A673 (cell line): ENCODE measurements at regions not wholly inside any gene's neighbourhood (a gene's known extent, or its start where the extent isn't known, plus 50 kb on each side); places are given as distances from the start of the nearest gene placed in this dataset.

Experiments used
- BruUV-seq: library from RNA; stranded (reverse); fragments of 400-500 nt; replicated peaks from 2 replicates; lab custom pipeline; 2021; lab: Mats Ljungman, UMichigan
- CTCF ChIA-PET: fragments of 300-600 bp; sonication (Branson Sonifier 250); formaldehyde crosslinking; loops from one replicate; lab custom pipeline; 2022; ENCODE audit warnings: antibody characterized with exemption; lab: Charles Lee
- POLR2A ChIA-PET: fragments of 300-600 bp; sonication (Branson Sonifier 250); formaldehyde crosslinking; loops from one replicate; lab custom pipeline; 2022; ENCODE audit warnings: antibody characterized with exemption; ENCODE audit not compliant: low non-redundant PET; lab: Charles Lee
- DNase-seq: peaks from one replicate; pipeline ENCODE4 v3.0.0-alpha.2; 2015; ENCODE audit warnings: low spot score
- H3K27ac ChIP-seq: fragments of 200-600 bp; sonication (generic); 2 replicates; pipeline ENCODE4 v1.5.1; 2016; ENCODE audit warnings: mixed run types, low read depth, mild to moderate bottlenecking, mixed read lengths, antibody characterized with exemption, low read length; ENCODE audit not compliant: poor library complexity, severe bottlenecking
- H3K27me3 ChIP-seq: fragments of 200-600 bp; sonication (generic); replicated peaks from 2 replicates; pipeline ENCODE4 v1.6.1; 2017; ENCODE audit warnings: mixed run types, low read depth, mild to moderate bottlenecking, mixed read lengths, antibody characterized with exemption, low read length; ENCODE audit not compliant: insufficient read depth, poor library complexity
- H3K36me3 ChIP-seq: fragments of 200-600 bp; sonication (generic); 2 replicates; pipeline ENCODE4 v1.6.1; 2016; ENCODE audit warnings: mixed run types, mild to moderate bottlenecking, mixed read lengths, antibody characterized with exemption, low read length; ENCODE audit not compliant: insufficient read depth, poor library complexity, severe bottlenecking
- H3K4me1 ChIP-seq: fragments of 200-600 bp; sonication (generic); 2 replicates; pipeline ENCODE4 v1.6.1; 2017; ENCODE audit warnings: mixed run types, mild to moderate bottlenecking, mixed read lengths, antibody characterized with exemption, low read length; ENCODE audit not compliant: insufficient read depth, poor library complexity, severe bottlenecking
- H3K4me3 ChIP-seq: fragments of 200-600 bp; sonication (generic); 2 replicates; pipeline ENCODE4 v1.5.1; 2016; ENCODE audit warnings: low read depth, mixed run types, mild to moderate bottlenecking, mixed read lengths, low read length; ENCODE audit not compliant: poor library complexity, severe bottlenecking
- H3K9me3 ChIP-seq: fragments of 200-600 bp; sonication (generic); 2 replicates; pipeline ENCODE4 v1.6.1; 2016; ENCODE audit warnings: mixed run types, low read depth, mild to moderate bottlenecking, mixed read lengths, antibody characterized with exemption, low read length; ENCODE audit not compliant: poor library complexity, severe bottlenecking
- EZH2 ChIP-seq: fragments of 200-600 bp; sonication (generic); IDR thresholded peaks from 2 replicates; pipeline ENCODE4 v1.6.1; 2017; ENCODE audit warnings: borderline replicate concordance, low read depth, mild to moderate bottlenecking, mixed read lengths, antibody characterized with exemption, low read length; ENCODE audit not compliant: poor library complexity, severe bottlenecking
- intact Hi-C: fragments of 100-400 bp; cut with micrococcal nuclease; formaldehyde crosslinking; loops from one replicate; pipeline ENCODE4 v1.10.0; 2022; ENCODE audit not compliant: unreplicated experiment
- TF ChIP-seq, protein P1 (sequence below): fragments of 300-800, 200-600 bp; sonication (generic); conservative IDR thresholded peaks from 2 replicates; pipeline ENCODE4 v1.5.1; 2017; ENCODE audit warnings: low read depth, mild to moderate bottlenecking, antibody characterized with exemption, low read length, moderate library complexity, mixed read lengths

DNA sequence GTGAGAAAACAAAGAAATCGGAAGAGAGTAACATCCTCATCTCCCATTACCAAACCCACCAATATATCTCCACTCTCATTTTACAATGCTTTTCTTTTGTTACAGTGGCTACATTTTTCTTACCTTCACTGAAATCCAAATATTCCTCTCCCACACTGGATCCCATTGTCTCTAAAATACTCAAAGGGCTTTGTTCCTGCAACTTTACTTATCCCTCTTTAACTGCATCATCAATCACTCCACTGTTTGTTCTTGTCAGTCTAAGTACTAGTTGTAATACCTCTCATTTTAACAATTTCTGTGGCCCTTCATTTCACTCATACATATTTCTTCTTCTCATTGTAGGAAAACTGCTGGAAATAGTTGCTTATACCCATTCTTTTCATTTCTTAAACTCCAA lies 464.2 kb upstream of the PIK3C3 start:
- no peaks in the 10 kb centered on the region for H3K27me3 ChIP-seq
- TF ChIP-seq, protein P1, sequence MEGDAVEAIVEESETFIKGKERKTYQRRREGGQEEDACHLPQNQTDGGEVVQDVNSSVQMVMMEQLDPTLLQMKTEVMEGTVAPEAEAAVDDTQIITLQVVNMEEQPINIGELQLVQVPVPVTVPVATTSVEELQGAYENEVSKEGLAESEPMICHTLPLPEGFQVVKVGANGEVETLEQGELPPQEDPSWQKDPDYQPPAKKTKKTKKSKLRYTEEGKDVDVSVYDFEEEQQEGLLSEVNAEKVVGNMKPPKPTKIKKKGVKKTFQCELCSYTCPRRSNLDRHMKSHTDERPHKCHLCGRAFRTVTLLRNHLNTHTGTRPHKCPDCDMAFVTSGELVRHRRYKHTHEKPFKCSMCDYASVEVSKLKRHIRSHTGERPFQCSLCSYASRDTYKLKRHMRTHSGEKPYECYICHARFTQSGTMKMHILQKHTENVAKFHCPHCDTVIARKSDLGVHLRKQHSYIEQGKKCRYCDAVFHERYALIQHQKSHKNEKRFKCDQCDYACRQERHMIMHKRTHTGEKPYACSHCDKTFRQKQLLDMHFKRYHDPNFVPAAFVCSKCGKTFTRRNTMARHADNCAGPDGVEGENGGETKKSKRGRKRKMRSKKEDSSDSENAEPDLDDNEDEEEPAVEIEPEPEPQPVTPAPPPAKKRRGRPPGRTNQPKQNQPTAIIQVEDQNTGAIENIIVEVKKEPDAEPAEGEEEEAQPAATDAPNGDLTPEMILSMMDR = no peak
- no peak for TF ChIP-seq EZH2
- no peak overlapping the region for H3K4me3 ChIP-seq
- no peak for DNase-seq
- no peaks in the 10 kb centered on the region for H3K4me1 ChIP-seq
- BruUV-seq = no TSS peak
- intact Hi-C loops = no loop called here
- no peaks in the 10 kb centered on the region for H3K9me3 ChIP-seq
- POLR2A ChIA-PET = no interaction called here
- no peak overlapping the region for H3K27ac ChIP-seq
- H3K36me3 ChIP-seq = no peaks in the 10 kb centered on the region
- CTCF ChIA-PET = no interaction called here

DNA sequence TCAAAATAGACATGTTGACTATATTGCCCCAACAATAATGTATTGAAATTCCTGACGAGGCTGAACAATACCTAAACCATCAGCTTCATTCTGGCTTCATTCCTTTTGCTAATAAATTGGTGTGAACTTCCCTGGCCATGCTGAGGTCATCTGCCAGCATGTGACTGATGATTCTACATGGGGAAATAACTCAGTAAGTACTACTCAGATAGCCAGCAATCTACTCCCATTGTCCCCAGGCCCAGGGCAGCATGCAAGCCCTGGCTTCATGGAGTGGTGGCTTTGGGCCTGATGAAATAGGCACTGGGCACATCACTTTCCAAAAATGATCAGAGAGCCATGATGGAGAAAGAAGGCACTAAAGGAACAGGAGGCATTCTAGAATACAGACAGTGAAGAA lies 468.5 kb upstream of the PIK3C3 start:
- no TSS peak for BruUV-seq
- POLR2A ChIA-PET = no interaction called here

DNA sequence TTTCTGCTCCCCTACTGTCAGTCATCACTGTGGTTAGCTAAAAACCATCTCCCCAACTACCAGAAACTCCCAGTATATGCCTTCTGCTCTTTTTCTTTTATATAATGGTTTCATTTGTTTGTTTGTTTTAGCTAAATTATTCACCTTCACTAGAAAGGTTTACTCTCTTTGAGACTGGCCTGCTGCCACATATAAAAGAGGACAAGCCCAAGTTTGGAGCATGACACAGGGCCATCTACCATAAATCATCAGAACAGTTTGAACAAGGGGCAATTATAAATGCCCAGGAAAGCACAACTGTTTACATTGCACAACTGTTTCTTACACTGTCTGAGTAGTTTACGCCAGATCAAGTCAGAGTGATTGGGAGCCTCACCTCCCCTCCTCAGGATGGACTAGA lies 471.0 kb upstream of the PIK3C3 start:
- Histone ChIP-seq H3K9me3 (no peaks in the 10 kb centered on the region), H3K27me3 (no peaks in the 10 kb centered on the region), H3K4me1 (no peaks in the 10 kb centered on the region), H3K36me3 (no peaks in the 10 kb centered on the region), H3K27ac (no peak overlapping the region), H3K4me3 (no peak overlapping the region)
- intact Hi-C loops = no loop called here
- TF ChIP-seq, protein P1 = no peak
- TF ChIP-seq EZH2 = no peak
- DNase-seq = no peak
- CTCF ChIA-PET = no interaction called here
- POLR2A ChIA-PET = no interaction called here
- no TSS peak for BruUV-seq

More for the DNA sequence above, 468.5 kb upstream of the PIK3C3 start:
- no peaks in the 10 kb centered on the region for H3K4me1 ChIP-seq
- no peak overlapping the region for H3K4me3 ChIP-seq
- CTCF ChIA-PET = no interaction called here
- DNase-seq = no peak
- intact Hi-C loops = no loop called here
- TF ChIP-seq EZH2 = no peak
- TF ChIP-seq, protein P1 = no peak
- no peaks in the 10 kb centered on the region for H3K36me3 ChIP-seq
- H3K27ac ChIP-seq = no peak overlapping the region
- no peaks in the 10 kb centered on the region for H3K27me3 ChIP-seq
- H3K9me3 ChIP-seq = no peaks in the 10 kb centered on the region
